Smooth muscle cell (in vitro differentiated cells): ENCODE measurements at regions not wholly inside any gene's neighbourhood (a gene's known extent, or its start where the extent isn't known, plus 50 kb on each side); places are given as distances from the start of the nearest gene placed in this dataset.

Source experiments
- DNase-seq: peaks from one replicate; lab custom pipeline; 2025; ENCODE audit not compliant: unreplicated experiment; lab: John Stamatoyannopoulos, UW
- H2AFZ ChIP-seq: fragments of 200-600 bp; sonication (generic); 2 replicates; pipeline ENCODE4 v1.6.0; 2016; ENCODE audit warnings: antibody characterized with exemption, low read depth, mild to moderate bottlenecking
- H3F3A ChIP-seq: fragments of 200-600 bp; sonication (generic); 2 replicates; pipeline ENCODE4 v1.6.0; 2017; ENCODE audit warnings: antibody characterized with exemption, low read depth
- H3K27ac ChIP-seq: fragments of 200-600 bp; sonication (generic); 2 replicates; pipeline ENCODE4 v1.5.1; 2016; ENCODE audit warnings: low read depth, mild to moderate bottlenecking
- H3K27me3 ChIP-seq: fragments of 200-600 bp; sonication (generic); 2 replicates; pipeline ENCODE4 v1.6.1; 2016; ENCODE audit warnings: low read depth, mild to moderate bottlenecking
- H3K36me3 ChIP-seq: fragments of 200-600 bp; sonication (generic); 2 replicates; pipeline ENCODE4 v1.5.1; 2016; ENCODE audit warnings: low read depth
- H3K4me1 ChIP-seq: fragments of 200-600 bp; sonication (generic); 2 replicates; pipeline ENCODE4 v1.5.1; 2016; ENCODE audit warnings: low read depth
- H3K4me2 ChIP-seq: fragments of 200-600 bp; sonication (generic); 2 replicates; pipeline ENCODE4 v1.6.0; 2016; ENCODE audit warnings: mild to moderate bottlenecking
- H3K4me3 ChIP-seq: fragments of 200-600 bp; sonication (generic); 2 replicates; pipeline ENCODE4 v1.5.1; 2016; ENCODE audit warnings: mild to moderate bottlenecking
- H3K79me2 ChIP-seq: fragments of 200-600 bp; sonication (generic); 2 replicates; pipeline ENCODE4 v1.6.0; 2016; ENCODE audit warnings: low read depth, mild to moderate bottlenecking
- H3K9ac ChIP-seq: fragments of 200-600 bp; sonication (generic); 2 replicates; pipeline ENCODE4 v1.6.0; 2016; ENCODE audit warnings: low read depth
- H3K9me3 ChIP-seq: fragments of 200-600 bp; sonication (generic); replicated peaks from 2 replicates; pipeline ENCODE4 v1.5.1; 2016; ENCODE audit warnings: low read depth
- H4K20me1 ChIP-seq: fragments of 200-600 bp; sonication (generic); 2 replicates; pipeline ENCODE4 v1.6.0; 2016; ENCODE audit warnings: low read depth
- CTCF ChIP-seq: fragments of 200-600 bp; sonication (generic); IDR thresholded peaks from 2 replicates; pipeline ENCODE4 v1.5.1; 2017; ENCODE audit warnings: borderline replicate concordance, mild to moderate bottlenecking, antibody characterized with exemption; ENCODE audit not compliant: insufficient read depth, poor library complexity, severe bottlenecking
- WGBS: methylation state at CpG from one replicate; pipeline ENCODE4 v1.1.7; 2016; ENCODE audit warnings: low lambda C conversion rate; 5-methylcytosine and 5-hydroxymethylcytosine counted together

GRCh38 chr5:155587458-155587857 lies 573.9 kb downstream of the KIF4B start:
- 62% methylated on average over 1 of the region's 1 CpG for WGBS
- Histone ChIP-seq H3K36me3 (no peaks in the 10 kb centered on the region), H3K9ac (no peak overlapping the region), H3K9me3 (no peaks in the 10 kb centered on the region), H3F3A (no peaks in the 10 kb centered on the region), H3K27me3 (no peaks in the 10 kb centered on the region), H4K20me1 (no peaks in the 10 kb centered on the region), H3K79me2 (no peaks in the 10 kb centered on the region), H3K4me1 (no peaks in the 10 kb centered on the region), H3K27ac (no peak overlapping the region), H2AFZ (no peak overlapping the region), H3K4me3 (no peak overlapping the region), H3K4me2 (no peak overlapping the region)
- no peak for DNase-seq
- no peak for TF ChIP-seq CTCF

- Histone ChIP-seq H3K9ac (no peak overlapping the region), H3K27me3 (peaks cover 11% of the 10 kb centered on the region), H3K4me2 (no peak overlapping the region), H3K36me3 (no peaks in the 10 kb centered on the region), H3K9me3 (no peaks in the 10 kb centered on the region), H4K20me1 (no peaks in the 10 kb centered on the region), H3K4me1 (no peaks in the 10 kb centered on the region), H3K27ac (no peak overlapping the region), H2AFZ (no peak overlapping the region), H3F3A (no peaks in the 10 kb centered on the region), H3K79me2 (no peaks in the 10 kb centered on the region), H3K4me3 (no peak overlapping the region)
- no peak for DNase-seq
- no peak for TF ChIP-seq CTCF
- 86% methylated on average over 4 of the region's 4 CpGs for WGBS
Observed at GRCh38 chr5:155591273-155591672, 577.7 kb downstream of the KIF4B start.

- H3F3A ChIP-seq = no peaks in the 10 kb centered on the region
- 21% methylated on average over 1 of the region's 1 CpG for WGBS
- no peaks in the 10 kb centered on the region for H3K4me1 ChIP-seq
- no peak overlapping the region for H3K4me2 ChIP-seq
- no peaks in the 10 kb centered on the region for H4K20me1 ChIP-seq
- no peak for TF ChIP-seq CTCF
- H3K9ac ChIP-seq = no peak overlapping the region
- no peak for DNase-seq
- no peak overlapping the region for H3K4me3 ChIP-seq
- H2AFZ ChIP-seq = no peak overlapping the region
- H3K36me3 ChIP-seq = no peaks in the 10 kb centered on the region
- H3K9me3 ChIP-seq = no peaks in the 10 kb centered on the region
- H3K27me3 ChIP-seq = peaks cover 23% of the 10 kb centered on the region
- no peaks in the 10 kb centered on the region for H3K79me2 ChIP-seq
- H3K27ac ChIP-seq = no peak overlapping the region
Observed at GRCh38 chr5:155594270-155594669, 580.7 kb downstream of the KIF4B start.

GRCh38 chr5:155595791-155596190 lies 582.2 kb downstream of the KIF4B start:
- no peak overlapping the region for H2AFZ ChIP-seq
- WGBS = 90% methylated on average over 2 of the region's 2 CpGs

More at GRCh38 chr5:155595791-155596190, 582.2 kb downstream of the KIF4B start:
- Histone ChIP-seq H3K27ac (no peak overlapping the region), H3K4me1 (no peaks in the 10 kb centered on the region), H3K79me2 (no peaks in the 10 kb centered on the region), H3F3A (no peaks in the 10 kb centered on the region), H3K27me3 (peaks cover 30% of the 10 kb centered on the region), H4K20me1 (no peaks in the 10 kb centered on the region), H3K9ac (no peak overlapping the region), H3K36me3 (no peaks in the 10 kb centered on the region), H3K4me2 (no peak overlapping the region), H3K9me3 (no peaks in the 10 kb centered on the region), H3K4me3 (no peak overlapping the region)
- no peak for TF ChIP-seq CTCF
- DNase-seq = no peak
